GM19455 (cell line): ENCODE measurements at regions not wholly inside any gene's neighbourhood (a gene's known extent, or its start where the extent isn't known, plus 50 kb on each side); places are given as distances from the start of the nearest gene placed in this dataset.
"Not testable (repeated sequence)": the region's sequence is repeated elsewhere in the genome, so short reads cannot be mapped to it uniquely, and the experiment has no call there.

ENCODE experiments used
- ATAC-seq: cut with Tn5 transposase; IDR thresholded peaks from one replicate; pipeline ENCODE4 v1.9.1; 2021; ENCODE audit not compliant: unreplicated experiment

DNA sequence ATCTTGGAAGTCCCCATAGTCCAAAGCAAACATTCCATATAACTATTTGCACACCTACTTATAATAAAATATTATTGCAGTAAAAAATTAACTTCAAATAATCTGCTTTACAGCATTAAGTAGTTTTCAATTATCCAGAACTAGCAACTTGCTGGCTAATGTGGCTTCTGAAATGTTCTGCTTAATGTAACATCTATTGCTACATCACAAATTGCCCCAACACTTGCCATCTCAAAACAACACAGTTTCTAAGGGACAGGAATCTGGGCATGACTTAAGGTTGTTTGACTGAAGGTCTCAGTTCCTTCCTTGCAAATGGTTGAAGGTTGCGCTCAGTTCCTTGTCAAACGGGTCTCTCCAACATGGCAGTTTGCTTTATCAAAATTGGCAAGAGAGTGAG is 378.5 kb upstream of the SEMA3C start:
- ATAC-seq: no peak

GRCh38 chr7:81296726-81297125 is 377.9 kb upstream of the SEMA3C start:
- ATAC-seq: no peak

DNA sequence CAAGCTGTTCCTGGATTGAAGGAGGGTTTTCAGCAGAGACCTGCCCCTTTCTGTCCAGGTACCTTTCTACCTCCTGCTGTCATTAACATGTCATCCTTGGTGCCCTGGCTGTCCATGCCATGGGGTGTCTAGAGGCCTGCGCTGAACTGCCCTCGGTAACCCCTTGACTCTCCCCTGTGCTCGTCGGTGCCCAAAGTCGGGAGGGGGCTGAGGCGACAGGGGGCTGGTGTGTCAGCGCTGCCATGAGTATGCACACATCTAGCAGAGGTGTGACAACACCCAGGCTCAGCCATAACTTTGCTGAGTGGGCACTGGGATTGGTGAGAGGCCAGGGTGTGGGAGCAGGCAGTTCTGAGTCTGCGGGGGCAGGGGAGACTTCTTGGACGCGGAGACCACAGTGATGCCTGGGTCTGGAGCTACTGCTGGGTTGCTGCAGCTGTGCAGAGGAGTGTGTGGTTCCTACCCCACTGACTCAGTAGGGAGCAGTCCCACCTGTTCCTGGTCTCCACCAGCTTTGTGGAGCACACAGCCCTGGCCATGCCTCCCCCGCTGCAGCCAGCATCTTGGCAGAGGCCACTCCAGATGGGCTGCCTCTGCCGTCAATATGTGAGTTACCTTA is 376.2 kb upstream of the SEMA3C start:
- no peak for ATAC-seq

DNA sequence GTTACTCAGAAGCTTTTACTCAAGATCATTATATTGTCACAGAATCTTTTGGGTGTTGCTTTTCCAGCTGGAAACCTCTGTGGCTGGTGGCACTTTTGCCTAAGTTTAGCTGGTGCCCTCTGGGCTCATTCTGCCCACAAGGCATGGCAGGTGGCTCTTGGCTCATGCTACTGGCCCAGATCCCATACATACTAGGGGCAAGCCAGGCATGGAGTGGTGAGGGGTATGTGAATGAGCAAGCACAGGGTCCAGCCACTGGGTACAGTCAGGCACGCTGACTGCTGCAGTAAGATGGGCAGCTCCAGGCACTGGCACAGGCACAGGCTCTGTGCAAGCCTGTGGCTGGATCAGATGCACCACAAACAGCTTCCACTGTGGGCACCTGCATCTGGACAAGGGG is 375.0 kb upstream of the SEMA3C start:
- no peak for ATAC-seq

DNA sequence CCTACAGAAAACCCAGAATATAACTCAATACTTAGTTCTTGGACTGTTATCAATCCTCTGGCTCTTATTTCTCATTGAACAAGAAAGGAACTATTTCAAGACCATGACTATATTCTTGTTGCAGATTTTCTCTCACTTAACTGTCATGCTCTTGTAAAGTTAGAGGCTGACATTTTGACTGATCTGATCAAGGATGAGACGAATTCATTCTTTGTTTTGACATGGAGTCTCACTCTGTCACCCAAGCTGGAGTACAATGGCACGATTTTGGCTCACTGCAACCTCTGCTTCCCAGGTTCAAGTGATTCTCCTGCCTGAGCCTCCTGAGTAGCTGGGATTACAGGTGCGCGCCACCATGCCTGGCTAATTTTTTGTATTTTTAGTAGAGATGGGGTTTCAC is 367.9 kb upstream of the SEMA3C start:
- ATAC-seq: not testable (repeated sequence)

DNA sequence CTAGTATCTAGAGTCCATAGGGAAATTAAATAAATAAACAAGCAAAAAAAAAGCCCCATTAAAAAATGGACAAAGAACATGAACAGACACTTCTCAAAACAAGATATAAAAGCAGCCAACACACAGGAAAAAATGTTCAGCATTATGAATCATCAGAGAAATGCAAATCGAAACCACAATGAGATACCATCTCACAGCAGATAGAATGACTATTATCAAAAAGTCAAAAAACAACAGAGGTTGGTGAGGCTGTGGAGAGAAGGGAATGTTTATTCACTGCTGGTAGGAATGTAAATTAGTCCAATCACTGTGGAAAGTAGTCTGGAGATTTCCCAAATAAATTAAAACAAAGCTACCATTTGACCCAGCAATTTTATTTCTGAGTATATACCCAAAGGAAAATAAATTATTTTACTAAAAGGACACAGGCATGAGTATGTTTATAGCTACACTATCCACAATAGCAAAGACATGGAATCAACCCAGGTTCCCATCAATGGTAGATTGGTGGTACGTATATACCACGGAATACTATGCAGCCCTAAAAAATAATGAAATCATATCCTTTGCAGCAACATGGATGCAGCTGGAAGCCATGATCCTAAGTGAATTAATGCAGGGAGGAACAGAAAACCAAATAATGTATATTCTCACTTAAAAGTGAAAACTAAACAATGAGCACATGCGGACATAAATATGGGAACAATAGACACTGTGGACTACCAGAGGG is 366.5 kb upstream of the SEMA3C start:
- ATAC-seq: no peak

DNA sequence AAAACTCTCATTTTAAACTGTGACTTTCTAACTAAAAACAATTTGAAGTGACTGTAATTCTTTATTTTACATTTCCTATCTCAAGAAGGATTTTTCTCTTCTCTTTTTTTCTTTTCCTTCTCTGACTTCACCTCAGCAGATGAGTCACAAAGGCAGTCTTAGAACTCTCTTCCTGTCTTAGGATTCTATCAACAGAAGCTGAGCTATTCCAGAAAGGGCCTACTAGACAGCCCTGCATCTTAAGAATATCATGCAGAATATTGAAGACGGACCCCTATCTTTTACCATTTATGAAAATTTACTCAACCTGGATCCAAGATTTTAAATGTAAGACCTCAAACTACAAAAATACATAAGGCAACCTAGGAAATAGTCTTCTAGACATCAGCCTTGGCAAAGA is 365.7 kb upstream of the SEMA3C start:
- no peak for ATAC-seq

DNA sequence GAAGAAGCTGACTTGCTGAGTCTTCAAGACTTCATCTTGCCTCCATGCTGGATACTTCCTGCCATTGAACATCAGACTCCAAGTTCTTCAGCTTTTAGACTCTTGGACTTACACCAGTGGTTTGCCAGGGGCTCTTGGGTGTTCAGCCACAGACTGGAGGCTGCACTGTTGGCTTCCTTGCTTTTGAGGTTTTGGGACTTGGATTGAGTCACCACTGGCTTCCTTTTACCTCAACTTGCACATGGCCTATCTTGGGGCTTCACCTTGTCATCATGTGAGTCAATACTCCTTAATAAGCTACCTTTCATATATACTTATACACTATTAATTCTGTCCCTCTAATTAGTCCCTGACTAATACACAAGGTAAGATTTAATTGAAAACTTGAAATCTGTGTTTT is 361.7 kb upstream of the SEMA3C start:
- ATAC-seq: no peak

DNA sequence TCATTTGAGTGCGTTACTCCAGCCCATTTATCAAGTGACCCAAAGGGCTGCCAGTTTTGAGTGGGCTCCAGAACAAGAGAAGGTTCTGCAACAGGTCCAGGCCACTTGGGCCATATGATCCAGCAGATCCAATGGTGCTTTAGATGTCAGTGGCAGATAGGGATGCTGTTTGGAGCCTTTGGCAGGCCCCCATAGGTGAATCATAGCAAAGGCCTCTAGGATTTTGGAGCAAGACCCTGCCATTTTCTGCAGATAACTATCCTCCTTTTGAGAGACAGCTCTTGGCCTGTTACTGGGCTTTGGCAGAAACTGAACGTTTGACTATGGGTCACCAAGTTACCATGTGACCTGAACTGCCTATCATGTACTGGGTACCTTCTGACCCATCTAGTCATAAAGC is 358.8 kb upstream of the SEMA3C start:
- no peak for ATAC-seq

DNA sequence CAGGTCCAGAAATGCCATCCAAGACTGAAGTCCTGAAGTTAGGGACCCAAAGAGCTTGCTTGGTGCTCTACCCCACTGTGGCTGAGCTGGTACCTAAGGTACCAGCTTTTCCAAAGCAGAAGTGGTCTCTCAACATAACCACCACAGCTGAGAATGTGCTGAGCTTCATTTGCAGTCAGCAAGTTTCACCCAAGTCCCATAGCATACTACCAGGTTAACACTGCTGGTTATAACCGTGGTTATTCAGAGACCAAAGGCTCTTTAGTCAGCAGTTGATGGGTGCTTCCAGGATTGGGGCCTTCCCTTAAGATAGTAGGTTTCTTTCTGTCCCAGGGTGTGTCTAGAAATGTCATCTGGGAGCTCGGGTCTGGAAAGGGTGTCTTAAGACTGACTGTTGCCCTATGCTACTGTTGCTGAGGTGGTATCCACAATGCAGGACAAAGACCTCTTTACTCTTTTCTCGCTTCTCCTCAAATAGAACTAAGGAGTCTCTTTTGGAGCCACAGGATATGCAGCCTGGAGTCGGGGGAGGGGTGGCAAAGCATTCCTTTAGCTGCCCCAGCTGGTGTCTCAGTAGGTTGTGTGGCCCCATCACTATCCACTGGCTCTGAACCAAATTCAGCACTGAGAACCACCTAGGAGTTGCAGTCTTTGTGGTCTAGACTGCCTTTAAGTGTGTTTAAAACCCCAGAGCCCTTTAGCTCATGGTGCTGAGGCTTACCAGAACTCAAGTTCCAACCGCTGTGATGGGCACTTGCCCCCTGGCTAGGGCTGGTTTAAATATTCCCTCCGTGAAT is 354.9 kb upstream of the SEMA3C start:
- ATAC-seq: no peak

- no peak for ATAC-seq
Observed at GRCh38 chr7:81272176-81272575, 353.3 kb upstream of the SEMA3C start.

DNA sequence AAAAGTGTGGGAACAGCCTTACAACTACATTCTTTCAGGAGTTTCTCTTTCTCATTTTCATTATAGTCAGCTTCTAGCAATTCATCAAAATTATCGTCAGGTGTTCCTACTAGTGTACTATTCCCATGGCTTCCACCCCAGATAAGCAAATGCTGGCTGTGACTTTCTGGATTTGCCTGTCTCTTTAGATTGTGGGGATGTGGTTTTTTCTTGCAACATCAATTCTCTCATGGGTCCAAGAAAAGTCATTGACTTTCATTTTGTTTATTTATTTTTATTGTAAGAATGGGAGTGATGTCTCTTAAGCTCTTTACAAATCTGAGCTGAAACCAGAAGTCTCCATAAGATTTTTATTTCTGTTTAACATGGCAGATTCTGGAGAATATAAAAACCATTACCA is 349.7 kb upstream of the SEMA3C start:
- no peak for ATAC-seq

GRCh38 chr7:81267508-81267907 is 348.7 kb upstream of the SEMA3C start:
- no peak for ATAC-seq

DNA sequence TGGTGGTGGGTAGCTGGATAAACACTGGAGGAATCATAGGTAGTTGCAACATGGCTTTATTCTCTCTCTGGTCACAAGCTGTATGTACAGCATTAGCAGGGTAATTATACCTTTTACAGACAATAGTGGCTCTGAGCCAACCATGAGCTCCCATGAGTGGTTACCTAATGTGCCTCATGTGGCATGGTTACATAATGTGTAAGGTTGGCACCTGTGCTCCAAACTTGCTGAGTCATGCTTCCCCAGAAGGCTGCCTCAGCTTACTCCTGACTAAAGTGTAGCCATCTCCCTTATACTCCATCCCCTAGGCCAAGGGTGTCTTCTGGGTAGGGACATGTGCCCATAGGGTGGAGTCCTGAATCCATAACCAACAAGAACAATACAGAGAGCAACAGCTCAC is 345.3 kb upstream of the SEMA3C start:
- no peak for ATAC-seq

DNA sequence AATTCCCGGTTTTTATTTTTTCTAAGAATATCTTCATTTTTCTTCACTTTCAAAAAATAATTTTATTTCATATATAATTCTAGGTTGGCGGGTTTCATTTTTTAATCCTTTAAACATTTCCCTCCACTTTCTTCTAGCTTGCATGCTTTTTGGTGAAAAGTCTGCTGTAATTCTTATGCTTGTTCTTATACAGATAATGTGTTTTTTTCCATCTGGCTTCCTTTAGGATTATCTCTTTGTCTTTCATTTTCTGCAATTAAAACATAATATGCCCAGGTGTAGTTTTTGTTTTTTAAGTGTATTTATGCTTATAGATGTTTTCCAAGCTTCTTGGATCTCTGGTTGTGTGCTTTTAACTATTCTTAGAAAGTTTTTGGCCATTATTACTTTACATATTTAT is 341.3 kb upstream of the SEMA3C start:
- ATAC-seq: no peak

GRCh38 chr7:81256991-81257390 is 338.1 kb upstream of the SEMA3C start:
- no peak for ATAC-seq

DNA sequence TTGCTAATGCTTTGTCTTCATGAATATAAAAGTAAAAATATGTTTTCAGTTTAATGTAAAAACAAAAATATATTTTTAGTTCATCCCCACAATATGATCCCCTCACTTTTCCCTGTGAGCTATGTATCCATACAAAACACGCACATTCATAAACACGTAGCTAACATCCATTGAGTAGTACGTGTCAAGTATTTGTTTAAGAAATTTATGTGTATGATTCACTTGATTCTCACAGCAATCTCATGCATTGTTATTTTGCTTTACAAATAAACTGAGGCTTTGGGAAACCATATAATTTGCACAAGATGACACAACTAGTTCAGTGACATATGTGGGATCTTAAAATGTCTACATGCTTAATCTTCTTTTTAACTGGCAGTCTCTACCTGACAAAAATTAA is 329.6 kb upstream of the SEMA3C start:
- no peak for ATAC-seq

GRCh38 chr7:81247364-81247763 is 328.5 kb upstream of the SEMA3C start:
- ATAC-seq: not testable (repeated sequence)

- no peak for ATAC-seq
Observed at GRCh38 chr7:81245353-81245752, 326.5 kb upstream of the SEMA3C start.

- no peak for ATAC-seq
Observed at GRCh38 chr7:81244224-81244623, 325.4 kb upstream of the SEMA3C start.

- ATAC-seq: no peak
Observed at GRCh38 chr7:81236560-81236959, 317.7 kb upstream of the SEMA3C start.

- ATAC-seq: no peak
Observed at GRCh38 chr7:81235997-81236396, 317.1 kb upstream of the SEMA3C start.
